ENCODE measurements at regions not wholly inside any gene's neighbourhood (a gene's known extent, or its start where the extent isn't known, plus 50 kb on each side); places are given as distances from the start of the nearest gene placed in this dataset.

- H3K4me3 ChIP-seq = no peak overlapping the region
These were observed 106.1 kb upstream of the ANO4 start for GRCh38 chr12:100688451-100688864.

More at GRCh38 chr12:100688451-100688864, 106.1 kb upstream of the ANO4 start:
- WGBS (ENCODE audit: insufficient coverage, low coverage, missing lambda C conversion rate) = 4% methylated on average over 2 of the region's 2 CpGs
- in situ Hi-C loops (cut with MboI) = no loop called here
- BruUV-seq (replicated peaks) = no TSS peak
- intact Hi-C loops (cut with micrococcal nuclease) = no loop called here
- TF ChIP-seq KDM1A (IDR thresholded peaks at IDR 0.05) (no peak), MTF1 (CRISPR knock-in tag; IDR thresholded peaks at IDR 0.05; ENCODE audit: borderline replicate concordance) (no peak), MLLT1 (IDR thresholded peaks at IDR 0.05) (no peak)
- TF ChIP-seq, protein P1, sequence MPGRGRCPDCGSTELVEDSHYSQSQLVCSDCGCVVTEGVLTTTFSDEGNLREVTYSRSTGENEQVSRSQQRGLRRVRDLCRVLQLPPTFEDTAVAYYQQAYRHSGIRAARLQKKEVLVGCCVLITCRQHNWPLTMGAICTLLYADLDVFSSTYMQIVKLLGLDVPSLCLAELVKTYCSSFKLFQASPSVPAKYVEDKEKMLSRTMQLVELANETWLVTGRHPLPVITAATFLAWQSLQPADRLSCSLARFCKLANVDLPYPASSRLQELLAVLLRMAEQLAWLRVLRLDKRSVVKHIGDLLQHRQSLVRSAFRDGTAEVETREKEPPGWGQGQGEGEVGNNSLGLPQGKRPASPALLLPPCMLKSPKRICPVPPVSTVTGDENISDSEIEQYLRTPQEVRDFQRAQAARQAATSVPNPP (IDR thresholded peaks at IDR 0.05; ENCODE audit: borderline replicate concordance, insufficient read depth, insufficient read length) = no peak
- H3K79me2 ChIP-seq (ENCODE audit: control insufficient read depth, insufficient read depth, low read length) = no peaks in the 10 kb centered on the region
- no peaks in the 10 kb centered on the region for H3K9me3 ChIP-seq (replicated peaks; ENCODE audit: control insufficient read depth, insufficient read depth, low read depth, low read length)
- DNase-seq (ENCODE audit: extremely low read depth in 1 of 4, low spot score in 3 of 4) (no peak), ATAC-seq (no peak), FAIRE-seq (no peak)
- H3K9me1 ChIP-seq (ENCODE audit: control insufficient read depth, insufficient read depth, low read length) = no peaks in the 10 kb centered on the region
- no peaks in the 10 kb centered on the region for H3K4me1 ChIP-seq (replicated peaks in 1 of 2; ENCODE audit: control insufficient read depth in 2 of 2, insufficient read depth in 2 of 2, low read length in 2 of 2)
- H3K36me3 ChIP-seq (ENCODE audit: control insufficient read depth, insufficient read depth, low read length) = no peaks in the 10 kb centered on the region
- H2AFZ ChIP-seq (ENCODE audit: low read depth, low read length) = no peak overlapping the region
- CTCF ChIA-PET (ENCODE audit: low intra/inter-chr PET ratio) = no interaction called here
- no peak overlapping the region for H3K9ac ChIP-seq (ENCODE audit: insufficient read depth in 1 of 2, low read depth in 2 of 2, low read length in 2 of 2)
- H3K27ac ChIP-seq (ENCODE audit: extremely low read depth, low read depth, low read length) = no peak overlapping the region
- H3K4me2 ChIP-seq (ENCODE audit: insufficient read depth, low read length) = no peak overlapping the region
- POLR2A ChIA-PET = no interaction called here
- H3K27me3 ChIP-seq (ENCODE audit: control insufficient read depth in 2 of 2, insufficient read depth in 2 of 2, low read length in 2 of 2) = no peaks in the 10 kb centered on the region
- H4K20me1 ChIP-seq (replicated peaks; ENCODE audit: control insufficient read depth, insufficient read depth, low read length) = no peaks in the 10 kb centered on the region

Measured in K562 (cell line).